H9 (cell line): ENCODE measurements at regions not wholly inside any gene's neighbourhood (a gene's known extent, or its start where the extent isn't known, plus 50 kb on each side); places are given as distances from the start of the nearest gene placed in this dataset.

Experiments used
- DNase-seq: peaks from one replicate; pipeline ENCODE4 v3.0.0-alpha.2; 2017
- H2AFZ ChIP-seq: one replicate; pipeline ENCODE4 v1.6.1; 2013; ENCODE audit warnings: mild to moderate bottlenecking, low read length, control low read depth, moderate library complexity
- H2AK5ac ChIP-seq: 2 replicates; pipeline ENCODE4 v1.6.1; 2013; ENCODE audit warnings: low read length, control low read depth, mixed read lengths; ENCODE audit not compliant: insufficient read length
- H2BK120ac ChIP-seq: one replicate; pipeline ENCODE4 v1.6.1; 2013; ENCODE audit warnings: low read depth, mild to moderate bottlenecking, low read length, control low read depth, inconsistent platforms; ENCODE audit not compliant: poor library complexity, severe bottlenecking
- H2BK12ac ChIP-seq: 2 replicates; pipeline ENCODE4 v1.6.1; 2013; ENCODE audit warnings: low read length, control low read depth, mixed read lengths, low read depth; ENCODE audit not compliant: insufficient read length
- H2BK15ac ChIP-seq: 2 replicates; pipeline ENCODE4 v1.6.1; 2013; ENCODE audit warnings: low read depth, low read length, control low read depth
- H2BK20ac ChIP-seq: one replicate; pipeline ENCODE4 v1.6.1; 2013; ENCODE audit warnings: low read depth, mild to moderate bottlenecking, low read length, control low read depth, inconsistent platforms; ENCODE audit not compliant: poor library complexity, severe bottlenecking
- H2BK5ac ChIP-seq: 2 replicates; pipeline ENCODE4 v1.6.1; 2013; ENCODE audit warnings: low read length, control low read depth, mixed read lengths; ENCODE audit not compliant: insufficient read length
- H3K14ac ChIP-seq: 2 replicates; pipeline ENCODE4 v1.6.1; 2013; ENCODE audit warnings: low read length, control low read depth; ENCODE audit not compliant: insufficient read depth
- H3K18ac ChIP-seq: 2 replicates; pipeline ENCODE4 v1.6.1; 2013; ENCODE audit warnings: low read depth, mild to moderate bottlenecking, mixed read lengths, low read length, control low read depth; ENCODE audit not compliant: insufficient read length
- H3K23ac ChIP-seq: 2 replicates; pipeline ENCODE4 v1.6.1; 2013; ENCODE audit warnings: low read length, control low read depth, mixed read lengths, low read depth; ENCODE audit not compliant: insufficient read length
- H3K23me2 ChIP-seq: 2 replicates; pipeline ENCODE4 v1.6.1; 2013; ENCODE audit warnings: low read depth, mild to moderate bottlenecking, mixed read lengths, low read length, control low read depth; ENCODE audit not compliant: insufficient read length, poor library complexity, severe bottlenecking
- H3K27ac ChIP-seq: 2 replicates; pipeline ENCODE4 v1.5.1; 2013; ENCODE audit warnings: low read length, control low read depth, mixed read lengths, low read depth; ENCODE audit not compliant: insufficient read length
- H3K27me3 ChIP-seq: 2 replicates; pipeline ENCODE4 v1.6.1; 2013; ENCODE audit warnings: low read length, control low read depth, inconsistent platforms; ENCODE audit not compliant: insufficient read depth
- H3K4ac ChIP-seq: 2 replicates; pipeline ENCODE4 v1.6.1; 2013; ENCODE audit warnings: low read depth, mild to moderate bottlenecking, control low read depth, inconsistent platforms, low read length, moderate library complexity
- H3K4me1 ChIP-seq: 2 replicates; pipeline ENCODE4 v1.6.1; 2013; ENCODE audit warnings: low read length, control low read depth, inconsistent platforms; ENCODE audit not compliant: insufficient read depth
- H3K4me2 ChIP-seq: 2 replicates; pipeline ENCODE4 v1.6.1; 2013; ENCODE audit warnings: low read length, control low read depth, mixed read lengths; ENCODE audit not compliant: insufficient read length, insufficient read depth
- H3K56ac ChIP-seq: 2 replicates; pipeline ENCODE4 v1.6.1; 2013; ENCODE audit warnings: low read depth, mild to moderate bottlenecking, mixed read lengths, low read length, control low read depth; ENCODE audit not compliant: insufficient read length
- H3K79me1 ChIP-seq: 2 replicates; pipeline ENCODE4 v1.6.1; 2013; ENCODE audit warnings: low read depth, mild to moderate bottlenecking, moderate library complexity, low read length, control low read depth, inconsistent platforms; ENCODE audit not compliant: insufficient read depth, poor library complexity, severe bottlenecking
- H3K79me2 ChIP-seq: 2 replicates; pipeline ENCODE4 v1.6.1; 2013; ENCODE audit warnings: low read length, control low read depth, inconsistent platforms; ENCODE audit not compliant: insufficient read depth
- H3K9ac ChIP-seq: 2 replicates; pipeline ENCODE4 v1.6.1; 2013; ENCODE audit warnings: low read length, control low read depth, mixed read lengths; ENCODE audit not compliant: insufficient read length; ENCODE audit errors: extremely low read depth
- H3K9me3 ChIP-seq: one replicate; pipeline ENCODE4 v1.6.1; 2013; ENCODE audit warnings: low read depth, low read length, inconsistent platforms; ENCODE audit not compliant: control insufficient read depth
- H3T11ph ChIP-seq: one replicate; pipeline ENCODE4 v1.6.1; 2013; ENCODE audit warnings: mild to moderate bottlenecking, low read length, control low read depth, inconsistent platforms
- H4K20me1 ChIP-seq: one replicate; pipeline ENCODE4 v1.6.1; 2013; ENCODE audit not compliant: control insufficient read depth, insufficient read length, insufficient read depth
- H4K5ac ChIP-seq: 2 replicates; pipeline ENCODE4 v1.6.1; 2013; ENCODE audit warnings: low read depth, mild to moderate bottlenecking, mixed read lengths, low read length, control low read depth; ENCODE audit not compliant: insufficient read length
- H4K8ac ChIP-seq: replicated peaks from 2 replicates; pipeline ENCODE4 v1.6.1; 2013; ENCODE audit warnings: low read length, control low read depth, mixed read lengths, low read depth; ENCODE audit not compliant: insufficient read length
- H4K91ac ChIP-seq: 2 replicates; pipeline ENCODE4 v1.6.1; 2013; ENCODE audit warnings: low read depth, mild to moderate bottlenecking, moderate library complexity, mixed read lengths, low read length, control low read depth; ENCODE audit not compliant: insufficient read length
- H3K27ac Mint-ChIP-seq, 3 experiments: 2 replicates in 2 of 3; 3 replicates in 1 of 3; pipeline ENCODE4 v1.8.0; 2020 to 2021; ENCODE audit warnings: mixed read lengths in 3 of 3, mild to moderate bottlenecking in 1 of 3, moderate library complexity in 1 of 3
- H3K27me3 Mint-ChIP-seq: 2 replicates; pipeline ENCODE4 v1.8.0; 2021; ENCODE audit warnings: low read depth, mild to moderate bottlenecking, moderate library complexity, mixed read lengths
- H3K36me3 Mint-ChIP-seq, 3 experiments: 2 replicates in 2 of 3; 3 replicates in 1 of 3; pipeline ENCODE4 v1.8.0; 2020 to 2021; ENCODE audit warnings: low read depth in 3 of 3, mixed read lengths in 3 of 3; ENCODE audit not compliant: insufficient read depth in 1 of 3
- H3K4me1 Mint-ChIP-seq, 2 experiments: 2 replicates each; pipeline ENCODE4 v1.8.0; 2020; ENCODE audit warnings: mixed read lengths in 2 of 2
- H3K4me3 Mint-ChIP-seq, 2 experiments: 2 replicates in 1 of 2; 3 replicates in 1 of 2; pipeline ENCODE4 v1.8.0; 2020 to 2021; ENCODE audit warnings: mild to moderate bottlenecking in 2 of 2, mixed read lengths in 2 of 2, moderate library complexity in 1 of 2
- H3K9me3 Mint-ChIP-seq, 2 experiments: 2 replicates in 1 of 2; 3 replicates in 1 of 2; pipeline ENCODE4 v1.8.0; 2020; ENCODE audit warnings: mild to moderate bottlenecking in 2 of 2, mixed read lengths in 2 of 2, moderate library complexity in 1 of 2
- WGBS: extraction: QIAGEN DNeasy Blood & Tissue Kit; methylation state at CpG from one replicate; pipeline ENCODE4 v1.1.7; 2013; ENCODE audit warnings: missing lambda C conversion rate, low lambda C conversion rate, mixed read lengths; ENCODE audit not compliant: insufficient read length; ENCODE audit errors: extremely low coverage; 5-methylcytosine and 5-hydroxymethylcytosine counted together
- TF ChIP-seq, protein P1 (sequence below): fragments of 200-600 bp; sonication (generic); conservative IDR thresholded peaks from 3 replicates; pipeline ENCODE4 v1.8.0; 2021; ENCODE audit warnings: antibody characterized with exemption, mild to moderate bottlenecking

DNA sequence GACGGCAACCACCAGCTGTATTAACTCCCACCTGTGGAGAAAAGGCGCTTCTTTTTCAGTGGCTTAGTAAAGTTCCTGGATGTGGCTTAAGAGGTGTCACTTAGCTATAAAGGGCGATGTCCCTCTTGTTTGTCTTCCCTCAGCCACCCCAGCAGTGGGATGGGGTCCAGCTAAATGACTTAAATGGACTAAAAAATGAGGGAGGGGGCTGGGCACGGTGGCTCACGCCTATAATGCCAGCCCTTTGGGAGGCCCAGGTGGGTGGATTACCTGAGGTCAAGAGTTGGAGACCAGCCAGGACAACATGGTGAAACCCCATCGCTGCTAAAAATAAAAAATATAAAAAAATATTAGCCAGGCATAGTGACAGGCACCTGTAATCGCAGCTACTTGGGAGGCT, 667.5 kb upstream of the RBFOX1 start:
- Histone ChIP-seq H2BK15ac (no peak overlapping the region), H2BK20ac (no peak overlapping the region), H3K4me2 (no peak overlapping the region), H3K27me3 (no peaks in the 10 kb centered on the region), H3K14ac (no peak overlapping the region), H3K4me1 (peaks cover 9% of the 10 kb centered on the region; the same call in 1 of the 2 replicates), H3K18ac (no peak overlapping the region), H3K79me1 (no peaks in the 10 kb centered on the region), H3K4ac (no peak overlapping the region), H3K9me3 (no peaks in the 10 kb centered on the region), H4K8ac (no peak overlapping the region), H3K79me2 (no peaks in the 10 kb centered on the region), H2AFZ (no peak overlapping the region), H3K27ac (no peak overlapping the region), H2BK5ac (no peak overlapping the region), H4K20me1 (no peaks in the 10 kb centered on the region), H4K91ac (no peak overlapping the region), H2BK12ac (no peak overlapping the region), H3T11ph (no peak overlapping the region), H4K5ac (no peak overlapping the region), H3K9ac (no peak overlapping the region), H3K56ac (no peak overlapping the region), H2BK120ac (no peak overlapping the region), H2AK5ac (no peak overlapping the region), H3K23me2 (no peaks in the 10 kb centered on the region), H3K23ac (no peak overlapping the region)
- TF ChIP-seq, protein P1, sequence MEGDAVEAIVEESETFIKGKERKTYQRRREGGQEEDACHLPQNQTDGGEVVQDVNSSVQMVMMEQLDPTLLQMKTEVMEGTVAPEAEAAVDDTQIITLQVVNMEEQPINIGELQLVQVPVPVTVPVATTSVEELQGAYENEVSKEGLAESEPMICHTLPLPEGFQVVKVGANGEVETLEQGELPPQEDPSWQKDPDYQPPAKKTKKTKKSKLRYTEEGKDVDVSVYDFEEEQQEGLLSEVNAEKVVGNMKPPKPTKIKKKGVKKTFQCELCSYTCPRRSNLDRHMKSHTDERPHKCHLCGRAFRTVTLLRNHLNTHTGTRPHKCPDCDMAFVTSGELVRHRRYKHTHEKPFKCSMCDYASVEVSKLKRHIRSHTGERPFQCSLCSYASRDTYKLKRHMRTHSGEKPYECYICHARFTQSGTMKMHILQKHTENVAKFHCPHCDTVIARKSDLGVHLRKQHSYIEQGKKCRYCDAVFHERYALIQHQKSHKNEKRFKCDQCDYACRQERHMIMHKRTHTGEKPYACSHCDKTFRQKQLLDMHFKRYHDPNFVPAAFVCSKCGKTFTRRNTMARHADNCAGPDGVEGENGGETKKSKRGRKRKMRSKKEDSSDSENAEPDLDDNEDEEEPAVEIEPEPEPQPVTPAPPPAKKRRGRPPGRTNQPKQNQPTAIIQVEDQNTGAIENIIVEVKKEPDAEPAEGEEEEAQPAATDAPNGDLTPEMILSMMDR: no peak
- Mint-ChIP-seq H3K27me3 (0 out of 2 replicates have a peak, but pooled peaks cover 2% of the 10 kb centered on the region), H3K9me3 (no peaks in the 10 kb centered on the region), H3K4me3 (no peak overlapping the region), H3K36me3 (no peaks in the 10 kb centered on the region), H3K4me1 (peaks cover 24 to 28% of the 10 kb centered on the region in 2 experiments), H3K27ac (no peak overlapping the region)
- DNase-seq: no peak
- no CpG with 5 or more reads among the region's 7 CpGs for WGBS
